ENCODE measurements at regions not wholly inside any gene's neighbourhood (a gene's known extent, or its start where the extent isn't known, plus 50 kb on each side); places are given as distances from the start of the nearest gene placed in this dataset.

DNA sequence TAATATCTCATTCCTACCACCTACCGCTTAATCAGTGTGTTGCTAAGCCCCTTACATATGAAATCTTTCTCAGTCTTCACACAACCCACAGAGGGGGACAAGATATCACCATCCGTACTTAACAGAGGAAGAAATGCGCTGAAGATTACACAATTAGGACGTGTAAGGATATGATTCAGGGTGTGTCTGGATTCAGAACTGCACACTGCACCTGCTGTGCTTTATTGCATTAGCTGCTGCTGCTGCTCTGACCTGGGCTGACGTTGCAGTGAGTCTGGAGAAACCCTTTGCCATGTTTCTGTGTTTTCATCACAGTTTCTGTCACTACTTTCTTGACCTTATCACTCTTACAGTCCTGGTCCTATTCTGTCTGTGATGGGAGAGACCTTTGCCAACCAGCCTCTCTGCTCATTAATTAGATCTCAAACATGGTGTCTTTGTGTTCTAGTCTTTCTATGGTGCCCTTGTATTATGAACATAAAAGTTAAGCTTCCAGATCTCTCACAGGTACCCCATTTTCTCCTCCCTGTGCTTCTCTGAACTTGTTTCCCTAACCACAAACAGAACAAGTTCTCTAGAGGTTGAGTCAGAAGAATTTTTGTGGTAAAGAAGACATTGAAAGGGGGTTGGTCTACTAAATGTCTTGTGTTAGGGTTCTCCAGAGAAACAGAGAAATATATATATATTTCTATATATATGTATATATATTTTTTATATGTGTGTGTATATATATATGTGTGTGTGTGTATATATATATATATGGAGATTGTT is 92.9 kb upstream of the CYP1B1 start:
- no peak for TF ChIP-seq EP300 (IDR thresholded peaks at IDR 0.05)
- TF ChIP-seq POLR2AphosphoS5 (IDR thresholded peaks at IDR 0.05) = no peak
- no peak for TF ChIP-seq POLR2A (IDR thresholded peaks at IDR 0.05)

Data from gastroesophageal sphincter (tissue), 2 donors.